Stomach (tissue), 4 donors: ENCODE measurements at regions not wholly inside any gene's neighbourhood (a gene's known extent, or its start where the extent isn't known, plus 50 kb on each side); places are given as distances from the start of the nearest gene placed in this dataset.

Experiments used
- CTCF ChIP-seq, 7 experiments: fragments of 450-650 bp in 4 of 7; fragments of 200-600 bp in 3 of 7; sonication (generic) in 3 of 7; IDR thresholded peaks; one replicate each; pipeline ENCODE4 v1.5.1; 2016 to 2019; ENCODE audit warnings: antibody characterized with exemption in 7 of 7, control low read depth in 2 of 7, mild to moderate bottlenecking in 1 of 7
- EP300 ChIP-seq: sonication (generic); formaldehyde crosslinking; IDR thresholded peaks from one replicate; pipeline ENCODE4 v1.6.1; 2017; ENCODE audit warnings: antibody characterized with exemption

DNA sequence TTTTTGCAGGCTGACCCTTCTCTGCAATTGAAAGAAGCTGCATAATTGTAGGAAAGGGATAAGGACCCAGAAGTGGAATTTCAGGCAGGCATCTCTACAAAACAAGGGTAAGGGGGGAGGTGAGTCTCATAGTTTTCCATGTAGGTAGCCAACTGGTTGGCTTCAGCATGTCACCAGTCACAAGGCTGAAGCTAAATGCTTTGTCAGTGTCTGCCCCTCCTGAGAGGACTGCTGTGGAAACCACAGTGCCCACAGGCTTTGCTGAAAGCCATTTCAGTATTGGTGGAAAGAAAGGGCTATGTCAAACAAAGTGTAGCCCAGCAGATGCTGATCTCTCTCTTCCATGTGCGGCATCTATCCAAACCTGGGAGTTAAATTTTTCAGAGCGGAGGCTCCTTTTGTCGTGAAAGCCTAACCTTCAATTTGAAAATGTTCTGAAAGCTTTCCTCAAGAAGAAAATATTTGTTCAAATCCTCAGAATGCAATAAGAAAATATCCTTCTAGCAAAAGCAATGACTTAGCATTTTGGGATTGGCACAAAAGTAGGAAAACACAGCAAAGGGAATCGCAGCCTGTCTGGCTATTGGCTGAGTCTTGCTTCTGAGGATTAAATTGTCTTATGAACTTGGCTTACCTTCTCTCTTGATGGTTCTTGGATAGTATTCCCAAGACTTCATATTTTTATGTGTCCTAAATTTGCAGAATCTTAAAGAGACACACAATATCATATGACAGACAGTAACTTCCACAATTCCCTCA, 591.7 kb downstream of the PLPP3 start:
- TF ChIP-seq CTCF (IDR thresholded peaks at IDR 0.05) (no peak), EP300 (no peak)
